Panc1 (cell line): ENCODE measurements at regions not wholly inside any gene's neighbourhood (a gene's known extent, or its start where the extent isn't known, plus 50 kb on each side); places are given as distances from the start of the nearest gene placed in this dataset.

Experiments used
- ATAC-seq: fragments of 200-7000 bp; cut with Tn5 transposase; 2 replicates; pipeline ENCODE4 v1.9.1; 2020; ENCODE audit warnings: mild to moderate bottlenecking, moderate library complexity
- BruUV-seq: library from RNA; stranded (reverse); fragments of 400-500 nt; replicated peaks from 2 replicates; lab custom pipeline; 2021; lab: Mats Ljungman, UMichigan
- CTCF ChIA-PET: fragments of 300-600 bp; sonication (Branson Sonifier 250); formaldehyde crosslinking; loops from one replicate; lab custom pipeline; 2022; ENCODE audit warnings: antibody characterized with exemption; lab: Charles Lee
- POLR2A ChIA-PET: fragments of 300-600 bp; sonication (Branson Sonifier 250); formaldehyde crosslinking; loops from one replicate; lab custom pipeline; 2022; ENCODE audit warnings: antibody characterized with exemption; lab: Charles Lee
- DNase-seq: peaks from one replicate; pipeline ENCODE4 v3.0.0-alpha.2; 2010; ENCODE audit warnings: low read depth, low spot score
- H3K27ac ChIP-seq: 2 replicates; pipeline ENCODE4 v1.5.1; 2011; ENCODE audit warnings: mild to moderate bottlenecking, low read length, inconsistent platforms
- H3K27me3 ChIP-seq: fragments of 200-500 bp; sonication (Bioruptor generic); 2 replicates; pipeline ENCODE4 v1.6.0; 2014; ENCODE audit warnings: low read length, inconsistent platforms; ENCODE audit not compliant: control insufficient read depth, insufficient read depth
- H3K36me3 ChIP-seq: fragments of 200-500 bp; sonication (Bioruptor generic); 2 replicates; pipeline ENCODE4 v1.5.1; 2014; ENCODE audit warnings: inconsistent platforms, mild to moderate bottlenecking, low read length, moderate library complexity; ENCODE audit not compliant: control insufficient read depth, insufficient read depth
- H3K4me1 ChIP-seq: 2 replicates; pipeline ENCODE4 v1.5.1; 2011; ENCODE audit warnings: inconsistent platforms, mild to moderate bottlenecking, low read length, moderate library complexity; ENCODE audit not compliant: control insufficient read depth, insufficient read depth
- H3K4me3 ChIP-seq, 2 experiments: 2 replicates each; pipeline ENCODE4 v1.5.1; 2011 to 2012; ENCODE audit warnings: low read depth in 2 of 2, low read length in 2 of 2, mild to moderate bottlenecking in 2 of 2, inconsistent platforms in 1 of 2, moderate library complexity in 1 of 2
- H3K9me3 ChIP-seq: fragments of 200-500 bp; sonication (Bioruptor generic); 2 replicates; pipeline ENCODE4 v1.5.1; 2014; ENCODE audit warnings: low read depth, mild to moderate bottlenecking, inconsistent platforms, low read length, moderate library complexity; ENCODE audit not compliant: control insufficient read depth, insufficient read depth
- CTCF ChIP-seq: fragments of 450-650 bp; IDR thresholded peaks from 2 replicates; pipeline ENCODE4 v1.5.1; 2017; ENCODE audit warnings: mild to moderate bottlenecking
- POLR2AphosphoS5 ChIP-seq: IDR thresholded peaks from 2 replicates; pipeline ENCODE4 v1.6.1; 2012; ENCODE audit warnings: mild to moderate bottlenecking, low read depth, low read length, moderate library complexity
- REST ChIP-seq, 2 experiments: IDR thresholded peaks; 2 replicates each; pipeline ENCODE4 v1.6.1; 2011 to 2012; ENCODE audit warnings: low read depth in 2 of 2, control low read depth in 1 of 2, low read length in 1 of 2, mild to moderate bottlenecking in 1 of 2, moderate library complexity in 1 of 2; ENCODE audit not compliant: insufficient read depth in 1 of 2
- SIN3A ChIP-seq: IDR thresholded peaks from 2 replicates; pipeline ENCODE4 v1.6.1; 2012; ENCODE audit warnings: low read depth, mild to moderate bottlenecking, low read length, moderate library complexity, borderline replicate concordance; ENCODE audit not compliant: insufficient read depth
- TCF7L2 ChIP-seq: IDR thresholded peaks from 2 replicates; pipeline ENCODE4 v1.6.1; 2011; ENCODE audit warnings: mild to moderate bottlenecking, low read depth, low read length, inconsistent platforms
- in situ Hi-C: cut with HindIII; loops from 2 replicates; pipeline ENCODE4 v1.10.0; 2016; ENCODE audit warnings: low sequenced_read_pairs, low pct_unique_long_range_greater_than_20kb
- intact Hi-C: fragments of 100-400 bp; cut with micrococcal nuclease; formaldehyde crosslinking; loops from one replicate; pipeline ENCODE4 v1.10.0; 2022; ENCODE audit not compliant: unreplicated experiment

DNA sequence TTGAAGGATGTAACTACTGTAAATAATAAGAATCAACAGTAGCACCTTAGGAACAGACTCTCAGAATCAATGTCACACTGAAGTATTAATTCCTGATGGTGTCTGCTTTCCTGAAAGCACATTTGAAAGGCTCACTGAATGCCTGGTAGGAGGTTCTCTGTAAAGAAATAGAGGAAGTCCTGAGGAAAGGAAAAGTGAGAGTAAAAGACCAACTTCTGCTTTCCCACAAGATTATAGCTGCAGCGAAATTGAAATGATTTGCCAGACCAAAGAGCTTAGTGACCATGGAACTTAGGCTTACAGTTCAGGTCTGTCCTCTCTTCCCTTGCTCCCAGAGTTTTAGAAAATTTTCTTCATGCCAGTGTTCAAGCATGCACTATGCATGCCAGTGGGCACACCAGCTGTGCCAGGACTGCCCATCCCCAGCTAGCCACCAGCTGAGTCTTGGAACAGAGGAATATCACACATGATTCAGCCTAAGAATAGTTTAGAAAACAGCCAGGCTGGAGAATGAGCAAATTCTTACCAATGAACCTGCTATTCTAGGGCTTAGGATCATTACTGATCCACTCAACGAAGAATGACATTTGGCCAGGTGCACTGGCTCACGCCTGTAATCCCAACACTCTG lies 123.2 kb downstream of the HERPUD2 start:
- Histone ChIP-seq H3K4me1 (no peaks in the 10 kb centered on the region), H3K9me3 (no peaks in the 10 kb centered on the region), H3K4me3 (no peak overlapping the region), H3K36me3 (no peaks in the 10 kb centered on the region), H3K27ac (no peak overlapping the region), H3K27me3 (peaks cover 12% of the 10 kb centered on the region)
- CTCF ChIA-PET = interaction anchor here (0.7 kb wide), 1 partner anchor 147 kb away, joined by 5 read pairs; no protein-coding TSS in a partner anchor
- in situ Hi-C loops (no loop called here), intact Hi-C loops (no loop called here)
- POLR2A ChIA-PET = no interaction called here
- DNase-seq (no peak), ATAC-seq (no peak)
- TF ChIP-seq SIN3A = no peak
- no peak for TF ChIP-seq POLR2AphosphoS5
- no peak for TF ChIP-seq CTCF
- TF ChIP-seq REST (IDR thresholded peaks at IDR 0.05; ENCODE audit: insufficient read depth in 1 of 2, low read depth in 2 of 2, low read length in 1 of 2) = no peak
- no TSS peak for BruUV-seq

- Histone ChIP-seq H3K27me3 (peaks cover 13% of the 10 kb centered on the region), H3K9me3 (no peaks in the 10 kb centered on the region), H3K27ac (no peak overlapping the region), H3K4me3 (no peak overlapping the region), H3K4me1 (no peaks in the 10 kb centered on the region), H3K36me3 (no peaks in the 10 kb centered on the region)
- in situ Hi-C loops (no loop called here), intact Hi-C loops (no loop called here)
- ATAC-seq = no peak
- no peak for DNase-seq
- no TSS peak for BruUV-seq
- TF ChIP-seq POLR2AphosphoS5 (no peak), TCF7L2 (no peak), REST (IDR thresholded peaks at IDR 0.05; ENCODE audit: insufficient read depth in 1 of 2, low read depth in 2 of 2, low read length in 1 of 2) (no peak), CTCF (no peak), SIN3A (no peak)
- ChIA-PET CTCF (no interaction called here), POLR2A (no interaction called here)
Observed at GRCh38 chr7:35570937-35571336, 124.0 kb downstream of the HERPUD2 start.
